ENCODE measurements at regions not wholly inside any gene's neighbourhood (a gene's known extent, or its start where the extent isn't known, plus 50 kb on each side); places are given as distances from the start of the nearest gene placed in this dataset.

DNA sequence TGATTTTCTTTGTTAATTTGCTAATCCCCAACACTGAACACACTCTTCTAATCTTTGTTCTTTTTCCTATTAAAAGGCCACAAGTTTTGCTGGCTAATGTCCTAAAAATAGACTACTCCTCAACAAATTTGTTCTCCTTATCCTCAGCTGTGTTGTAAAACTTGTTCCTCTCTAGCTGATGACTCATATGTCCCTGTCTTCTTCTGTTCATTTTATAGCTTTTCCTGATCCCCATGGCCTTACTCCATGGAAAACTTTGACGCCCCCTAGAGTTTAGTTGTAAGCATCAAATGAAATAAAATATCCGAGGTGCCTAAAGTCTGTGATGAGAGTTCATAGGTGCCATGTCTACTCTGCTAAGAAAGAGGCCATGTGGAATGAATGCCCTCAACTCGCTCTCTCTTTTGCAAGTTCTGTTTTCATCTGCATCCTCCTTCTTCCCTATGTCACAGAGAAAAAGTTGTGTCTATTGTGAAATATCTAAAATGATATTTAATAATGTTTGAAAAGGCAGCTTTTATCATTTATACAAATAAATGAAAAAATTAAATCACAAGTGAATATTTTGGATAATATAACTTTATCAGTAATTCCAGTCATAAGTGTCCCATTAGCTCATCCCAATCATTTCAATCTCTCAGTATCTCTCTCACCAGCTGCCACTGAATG lies 237.9 kb downstream of the IPO8 start (continued):
- TF ChIP-seq, protein P1, sequence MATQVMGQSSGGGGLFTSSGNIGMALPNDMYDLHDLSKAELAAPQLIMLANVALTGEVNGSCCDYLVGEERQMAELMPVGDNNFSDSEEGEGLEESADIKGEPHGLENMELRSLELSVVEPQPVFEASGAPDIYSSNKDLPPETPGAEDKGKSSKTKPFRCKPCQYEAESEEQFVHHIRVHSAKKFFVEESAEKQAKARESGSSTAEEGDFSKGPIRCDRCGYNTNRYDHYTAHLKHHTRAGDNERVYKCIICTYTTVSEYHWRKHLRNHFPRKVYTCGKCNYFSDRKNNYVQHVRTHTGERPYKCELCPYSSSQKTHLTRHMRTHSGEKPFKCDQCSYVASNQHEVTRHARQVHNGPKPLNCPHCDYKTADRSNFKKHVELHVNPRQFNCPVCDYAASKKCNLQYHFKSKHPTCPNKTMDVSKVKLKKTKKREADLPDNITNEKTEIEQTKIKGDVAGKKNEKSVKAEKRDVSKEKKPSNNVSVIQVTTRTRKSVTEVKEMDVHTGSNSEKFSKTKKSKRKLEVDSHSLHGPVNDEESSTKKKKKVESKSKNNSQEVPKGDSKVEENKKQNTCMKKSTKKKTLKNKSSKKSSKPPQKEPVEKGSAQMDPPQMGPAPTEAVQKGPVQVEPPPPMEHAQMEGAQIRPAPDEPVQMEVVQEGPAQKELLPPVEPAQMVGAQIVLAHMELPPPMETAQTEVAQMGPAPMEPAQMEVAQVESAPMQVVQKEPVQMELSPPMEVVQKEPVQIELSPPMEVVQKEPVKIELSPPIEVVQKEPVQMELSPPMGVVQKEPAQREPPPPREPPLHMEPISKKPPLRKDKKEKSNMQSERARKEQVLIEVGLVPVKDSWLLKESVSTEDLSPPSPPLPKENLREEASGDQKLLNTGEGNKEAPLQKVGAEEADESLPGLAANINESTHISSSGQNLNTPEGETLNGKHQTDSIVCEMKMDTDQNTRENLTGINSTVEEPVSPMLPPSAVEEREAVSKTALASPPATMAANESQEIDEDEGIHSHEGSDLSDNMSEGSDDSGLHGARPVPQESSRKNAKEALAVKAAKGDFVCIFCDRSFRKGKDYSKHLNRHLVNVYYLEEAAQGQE (tag by site-specific recombination; IDR thresholded peaks at IDR 0.05), result no peak
- TF ChIP-seq, protein P2, sequence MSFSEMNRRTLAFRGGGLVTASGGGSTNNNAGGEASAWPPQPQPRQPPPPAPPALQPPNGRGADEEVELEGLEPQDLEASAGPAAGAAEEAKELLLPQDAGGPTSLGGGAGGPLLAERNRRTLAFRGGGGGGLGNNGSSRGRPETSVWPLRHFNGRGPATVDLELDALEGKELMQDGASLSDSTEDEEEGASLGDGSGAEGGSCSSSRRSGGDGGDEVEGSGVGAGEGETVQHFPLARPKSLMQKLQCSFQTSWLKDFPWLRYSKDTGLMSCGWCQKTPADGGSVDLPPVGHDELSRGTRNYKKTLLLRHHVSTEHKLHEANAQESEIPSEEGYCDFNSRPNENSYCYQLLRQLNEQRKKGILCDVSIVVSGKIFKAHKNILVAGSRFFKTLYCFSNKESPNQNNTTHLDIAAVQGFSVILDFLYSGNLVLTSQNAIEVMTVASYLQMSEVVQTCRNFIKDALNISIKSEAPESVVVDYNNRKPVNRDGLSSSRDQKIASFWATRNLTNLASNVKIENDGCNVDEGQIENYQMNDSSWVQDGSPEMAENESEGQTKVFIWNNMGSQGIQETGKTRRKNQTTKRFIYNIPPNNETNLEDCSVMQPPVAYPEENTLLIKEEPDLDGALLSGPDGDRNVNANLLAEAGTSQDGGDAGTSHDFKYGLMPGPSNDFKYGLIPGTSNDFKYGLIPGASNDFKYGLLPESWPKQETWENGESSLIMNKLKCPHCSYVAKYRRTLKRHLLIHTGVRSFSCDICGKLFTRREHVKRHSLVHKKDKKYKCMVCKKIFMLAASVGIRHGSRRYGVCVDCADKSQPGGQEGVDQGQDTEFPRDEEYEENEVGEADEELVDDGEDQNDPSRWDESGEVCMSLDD (tag by site-specific recombination; IDR thresholded peaks at IDR 0.05), result no peak
- TF ChIP-seq, protein P3, sequence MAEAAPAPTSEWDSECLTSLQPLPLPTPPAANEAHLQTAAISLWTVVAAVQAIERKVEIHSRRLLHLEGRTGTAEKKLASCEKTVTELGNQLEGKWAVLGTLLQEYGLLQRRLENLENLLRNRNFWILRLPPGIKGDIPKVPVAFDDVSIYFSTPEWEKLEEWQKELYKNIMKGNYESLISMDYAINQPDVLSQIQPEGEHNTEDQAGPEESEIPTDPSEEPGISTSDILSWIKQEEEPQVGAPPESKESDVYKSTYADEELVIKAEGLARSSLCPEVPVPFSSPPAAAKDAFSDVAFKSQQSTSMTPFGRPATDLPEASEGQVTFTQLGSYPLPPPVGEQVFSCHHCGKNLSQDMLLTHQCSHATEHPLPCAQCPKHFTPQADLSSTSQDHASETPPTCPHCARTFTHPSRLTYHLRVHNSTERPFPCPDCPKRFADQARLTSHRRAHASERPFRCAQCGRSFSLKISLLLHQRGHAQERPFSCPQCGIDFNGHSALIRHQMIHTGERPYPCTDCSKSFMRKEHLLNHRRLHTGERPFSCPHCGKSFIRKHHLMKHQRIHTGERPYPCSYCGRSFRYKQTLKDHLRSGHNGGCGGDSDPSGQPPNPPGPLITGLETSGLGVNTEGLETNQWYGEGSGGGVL (tag by site-specific recombination; IDR thresholded peaks at IDR 0.05), result no peak
- TF ChIP-seq KLF10 (tag by site-specific recombination; IDR thresholded peaks at IDR 0.05) (no peak), ZFP69B (tag by site-specific recombination; IDR thresholded peaks at IDR 0.05) (no peak), ZNF513 (tag by site-specific recombination; IDR thresholded peaks at IDR 0.05) (no peak), ZNF157 (tag by site-specific recombination; IDR thresholded peaks at IDR 0.05) (no peak), ZNF555 (tag by site-specific recombination; conservative IDR thresholded peaks at IDR 0.05) (no peak), ZNF701 (tag by site-specific recombination; IDR thresholded peaks at IDR 0.05) (no peak), ZNF654 (tag by site-specific recombination; IDR thresholded peaks at IDR 0.05; ENCODE audit: low read depth) (peak; percentile 56), ZNF169 (tag by site-specific recombination; IDR thresholded peaks at IDR 0.05) (no peak), OVOL3 (tag by site-specific recombination; IDR thresholded peaks at IDR 0.05) (no peak), ZNF560 (tag by site-specific recombination; IDR thresholded peaks at IDR 0.05; ENCODE audit: borderline replicate concordance) (no peak), ZNF639 (tag by site-specific recombination; IDR thresholded peaks at IDR 0.05) (no peak), ZNF843 (tag by site-specific recombination; IDR thresholded peaks at IDR 0.05) (no peak), ZNF394 (tag by site-specific recombination; IDR thresholded peaks at IDR 0.05; ENCODE audit: borderline replicate concordance) (peak; percentile 57; the same call in 1 of the 2 replicates), TRIM28 (IDR thresholded peaks at IDR 0.05; ENCODE audit: borderline replicate concordance, low read length) (peak; percentile 44; the same call in 1 of the 2 replicates), ZNF354C (tag by site-specific recombination; IDR thresholded peaks at IDR 0.05; ENCODE audit: borderline replicate concordance, low read depth) (no peak), ZNF324 (tag by site-specific recombination; IDR thresholded peaks at IDR 0.05) (no peak), ZNF580 (tag by site-specific recombination; IDR thresholded peaks at IDR 0.05) (no peak), ZNF221 (tag by site-specific recombination; IDR thresholded peaks at IDR 0.05; ENCODE audit: borderline replicate concordance) (no peak), ATF2 (tag by site-specific recombination; IDR thresholded peaks at IDR 0.05; ENCODE audit: low read depth) (no peak), ZNF416 (tag by site-specific recombination; IDR thresholded peaks at IDR 0.05) (no peak), ZNF292 (tag by site-specific recombination; IDR thresholded peaks at IDR 0.05; ENCODE audit: borderline replicate concordance, low read depth) (no peak), ZNF48 (tag by site-specific recombination; IDR thresholded peaks at IDR 0.05) (no peak)

Measured in HEK293 (cell line).